ENCODE measurements at regions not wholly inside any gene's neighbourhood (a gene's known extent, or its start where the extent isn't known, plus 50 kb on each side); places are given as distances from the start of the nearest gene placed in this dataset.

GRCh38 chr5:102623329-102624065 lies 124.7 kb upstream of the SLCO6A1 start:
- TF ChIP-seq POLR2A (IDR thresholded peaks at IDR 0.05; ENCODE audit: low read depth, low read length) (no peak), CTCF (conservative IDR thresholded peaks at IDR 0.05; ENCODE audit: low read depth, low read length) (no peak), FOS (IDR thresholded peaks at IDR 0.05; ENCODE audit: low read depth, low read length) (no peak), NFE2L2 (IDR thresholded peaks at IDR 0.05; ENCODE audit: low read depth, low read length) (no peak)

All from IMR-90 (cell line).